Fibroblast of villous mesenchyme (primary cell): ENCODE measurements at regions not wholly inside any gene's neighbourhood (a gene's known extent, or its start where the extent isn't known, plus 50 kb on each side); places are given as distances from the start of the nearest gene placed in this dataset.
A peak's percentile ranks its signal among the peaks of the same experiment; 100 is the strongest.

Experiments used
- DNase-seq: peaks from one replicate; pipeline ENCODE4 v3.0.0-alpha.2; 2010; ENCODE audit warnings: low read depth
- H3K4me3 ChIP-seq: 2 replicates; pipeline ENCODE4 v1.5.1; 2011; ENCODE audit warnings: low read depth, mild to moderate bottlenecking, low read length
- CTCF ChIP-seq: IDR thresholded peaks from 2 replicates; pipeline ENCODE4 v1.5.1; 2012; ENCODE audit warnings: low read depth, mild to moderate bottlenecking, low read length; ENCODE audit not compliant: insufficient read depth

GRCh38 chr14:71632440-71632946 lies 299.7 kb upstream of the RGS6 start:
- DNase-seq: no peak
- no peak overlapping the region for H3K4me3 ChIP-seq
- TF ChIP-seq CTCF: no peak

DNA sequence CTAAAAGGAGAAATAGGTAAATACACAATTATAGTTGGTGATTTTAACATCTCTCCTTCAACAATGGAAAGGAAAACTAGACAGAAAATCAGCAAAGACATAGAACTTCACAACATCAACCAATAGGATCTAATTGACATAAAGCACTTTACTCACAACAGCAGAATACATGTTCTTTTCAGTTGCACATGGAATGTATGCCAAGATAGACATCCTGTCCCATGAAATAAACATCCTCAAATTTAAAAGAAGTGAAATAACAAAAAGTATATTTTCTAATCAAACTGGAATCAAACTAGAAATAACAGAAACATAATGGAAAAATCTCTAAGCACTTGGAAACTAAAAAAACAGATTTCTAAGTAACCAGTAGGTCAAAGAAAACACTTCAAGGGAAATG lies 296.2 kb upstream of the RGS6 start:
- TF ChIP-seq CTCF: no peak
- no peak for DNase-seq
- no peak overlapping the region for H3K4me3 ChIP-seq

DNA sequence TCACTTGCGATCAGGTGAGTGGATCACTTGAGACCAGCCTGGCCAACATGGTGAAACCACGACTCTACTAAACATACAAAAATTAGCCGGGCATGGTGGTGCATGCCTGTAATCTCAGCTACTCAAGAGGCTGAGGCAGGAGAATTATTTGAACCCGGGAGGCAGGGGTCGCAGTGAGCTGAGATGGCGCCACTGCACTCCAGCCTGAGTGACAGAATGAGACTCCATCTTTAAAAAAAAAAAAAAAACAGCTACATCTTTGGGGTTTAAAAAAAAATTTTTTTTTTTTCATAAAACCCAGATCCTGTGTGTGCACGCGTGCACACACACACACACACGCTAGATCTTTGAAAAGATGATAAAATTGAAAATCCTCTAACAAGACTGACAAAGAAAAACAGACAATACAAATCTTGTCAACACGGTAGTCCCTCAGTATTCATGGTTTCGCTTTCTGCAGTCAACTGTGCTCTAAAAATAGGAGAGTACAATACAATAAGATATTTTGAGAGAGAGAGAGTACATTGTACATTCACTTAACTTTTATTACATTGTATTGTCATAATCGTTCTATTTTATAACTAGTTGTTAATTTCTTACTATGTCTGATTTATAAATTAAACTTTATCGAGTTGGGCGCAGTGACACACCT lies 295.3 kb upstream of the RGS6 start:
- H3K4me3 ChIP-seq: no peak overlapping the region
- no peak for DNase-seq
- TF ChIP-seq CTCF: no peak

GRCh38 chr14:71638523-71639196 lies 293.6 kb upstream of the RGS6 start:
- H3K4me3 ChIP-seq: no peak overlapping the region
- TF ChIP-seq CTCF: no peak
- peak; percentile 65 for DNase-seq

- TF ChIP-seq CTCF: no peak
- H3K4me3 ChIP-seq: no peak overlapping the region
- no peak for DNase-seq
Measured at GRCh38 chr14:71642715-71643114, 289.5 kb upstream of the RGS6 start.

DNA sequence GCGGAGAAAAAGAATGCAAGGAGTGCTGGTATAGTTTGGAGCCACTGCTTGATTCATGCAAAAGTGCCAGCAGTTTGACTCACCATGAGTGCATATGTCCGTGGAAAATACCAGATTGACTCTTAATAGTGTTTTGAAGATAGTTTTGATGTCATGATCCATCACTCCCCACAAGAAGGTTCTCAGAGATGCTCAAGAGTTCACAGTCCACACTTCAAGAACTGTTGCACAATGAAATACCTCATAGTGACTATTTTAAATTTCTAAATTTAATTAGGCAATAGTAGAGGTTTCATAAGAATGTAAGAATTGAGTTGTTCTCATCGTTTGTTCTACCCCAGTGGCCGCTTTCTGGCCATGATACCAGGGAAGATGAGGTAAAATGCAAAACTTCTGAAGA lies 286.6 kb upstream of the RGS6 start:
- DNase-seq: peak; percentile 70
- no peak overlapping the region for H3K4me3 ChIP-seq
- no peak for TF ChIP-seq CTCF
